ENCODE measurements at regions not wholly inside any gene's neighbourhood (a gene's known extent, or its start where the extent isn't known, plus 50 kb on each side); places are given as distances from the start of the nearest gene placed in this dataset.

DNA sequence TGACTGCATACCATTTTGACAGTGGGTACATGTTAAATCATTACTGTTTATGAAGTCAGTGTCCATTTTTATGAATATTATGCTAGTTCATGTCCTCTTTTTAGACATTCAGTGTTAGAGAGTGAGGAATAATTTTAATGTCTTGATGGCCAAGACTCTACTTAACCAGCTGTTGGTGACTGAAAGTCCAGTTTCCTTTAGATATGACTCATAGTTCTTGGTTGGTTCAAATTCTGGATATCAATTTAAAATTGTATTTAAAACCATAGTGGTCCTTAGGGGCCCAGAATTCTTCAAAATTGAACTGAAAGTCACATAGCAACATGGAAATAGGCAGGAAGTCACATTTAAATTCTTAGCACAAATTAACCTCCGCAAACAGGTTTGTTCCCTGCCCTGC, 196.5 kb upstream of the PRPS1L1 start:
- TF ChIP-seq EGR1 (IDR thresholded peaks at IDR 0.05), result no peak
- no peak for TF ChIP-seq RAD21 (IDR thresholded peaks at IDR 0.05; ENCODE audit: low read depth)
- no peak for TF ChIP-seq EP300 (IDR thresholded peaks at IDR 0.05; ENCODE audit: borderline replicate concordance)
- no peak for TF ChIP-seq TEAD4 (IDR thresholded peaks at IDR 0.05)
- TF ChIP-seq NFIC (IDR thresholded peaks at IDR 0.05), result no peak
- TF ChIP-seq TAF1 (IDR thresholded peaks at IDR 0.05; ENCODE audit: low read depth), result no peak

Data from Ishikawa (cell line).